Fibroblast of skin of left quadriceps (primary cell): ENCODE measurements at regions not wholly inside any gene's neighbourhood (a gene's known extent, or its start where the extent isn't known, plus 50 kb on each side); places are given as distances from the start of the nearest gene placed in this dataset.

Experiments used
- DNase-seq, 2 experiments: peaks; one replicate each; pipeline ENCODE4 v3.0.0-alpha.2; 2013; ENCODE audit warnings: low read depth in 2 of 2

- no peak for DNase-seq
Measured at GRCh38 chr22:49623176-49623575, 204.5 kb downstream of the BRD1 start.

GRCh38 chr22:49622241-49623105, 205.2 kb downstream of the BRD1 start:
- no peak for DNase-seq

GRCh38 chr22:49621601-49622210, 206.0 kb downstream of the BRD1 start:
- DNase-seq: no peak

GRCh38 chr22:49620666-49621065, 207.0 kb downstream of the BRD1 start:
- no peak for DNase-seq

- DNase-seq: no peak
Measured at GRCh38 chr22:49620003-49620556, 207.6 kb downstream of the BRD1 start.

GRCh38 chr22:49619301-49619700, 208.4 kb downstream of the BRD1 start:
- no peak for DNase-seq

- DNase-seq: no peak
Measured at GRCh38 chr22:49618677-49618953, 209.1 kb downstream of the BRD1 start.

- DNase-seq: no peak
Measured at GRCh38 chr22:49617866-49618676, 209.6 kb downstream of the BRD1 start.

GRCh38 chr22:49617264-49617663, 210.4 kb downstream of the BRD1 start:
- no peak for DNase-seq

- no peak for DNase-seq
Measured at GRCh38 chr22:49616356-49617231, 211.1 kb downstream of the BRD1 start.

GRCh38 chr22:49614966-49615965, 212.4 kb downstream of the BRD1 start:
- no peak for DNase-seq

GRCh38 chr22:49613511-49614270, 214.0 kb downstream of the BRD1 start:
- DNase-seq: no peak

- no peak for DNase-seq
Measured at GRCh38 chr22:49613108-49613507, 214.6 kb downstream of the BRD1 start.

GRCh38 chr22:49609207-49609876, 218.3 kb downstream of the BRD1 start:
- DNase-seq: no peak

- DNase-seq: no peak
Measured at GRCh38 chr22:49608660-49609059, 219.0 kb downstream of the BRD1 start.

- no peak for DNase-seq
Measured at GRCh38 chr22:49608228-49608627, 219.4 kb downstream of the BRD1 start.

- DNase-seq: no peak
Measured at GRCh38 chr22:49607821-49608220, 219.9 kb downstream of the BRD1 start.

- DNase-seq: no peak
Measured at GRCh38 chr22:49606562-49607290, 220.9 kb downstream of the BRD1 start.
